DOHH2 (cell line): ENCODE measurements at regions not wholly inside any gene's neighbourhood (a gene's known extent, or its start where the extent isn't known, plus 50 kb on each side); places are given as distances from the start of the nearest gene placed in this dataset.

Experiments used
- H3F3A ChIP-seq: fragments of 200-600 bp; sonication (generic), shearing (Covaris generic); 2 replicates; pipeline ENCODE4 v1.6.0; 2016; ENCODE audit warnings: antibody characterized with exemption, mild to moderate bottlenecking; ENCODE audit not compliant: control insufficient read depth, insufficient read depth
- H3K27ac ChIP-seq: fragments of 200-600 bp; sonication (generic); 2 replicates; pipeline ENCODE4 v1.5.1; 2014; ENCODE audit warnings: low read depth, mild to moderate bottlenecking, low read length, moderate library complexity
- H3K27me3 ChIP-seq: fragments of 200-600 bp; sonication (generic); 2 replicates; pipeline ENCODE4 v1.6.1; 2014; ENCODE audit warnings: mild to moderate bottlenecking, low read length, mixed read lengths; ENCODE audit not compliant: control insufficient read depth
- H3K36me3 ChIP-seq: fragments of 200-600 bp; sonication (generic); 2 replicates; pipeline ENCODE4 v1.6.1; 2014; ENCODE audit warnings: mild to moderate bottlenecking, low read length, moderate library complexity, mixed read lengths; ENCODE audit not compliant: control insufficient read depth
- H3K4me1 ChIP-seq: fragments of 200-600 bp; sonication (generic); 2 replicates; pipeline ENCODE4 v1.6.1; 2014; ENCODE audit warnings: mild to moderate bottlenecking, low read length, mixed read lengths; ENCODE audit not compliant: control insufficient read depth
- H3K4me2 ChIP-seq: fragments of 200-600 bp; sonication (generic); 2 replicates; pipeline ENCODE4 v1.6.0; 2014; ENCODE audit warnings: mild to moderate bottlenecking, low read length, moderate library complexity
- H3K4me3 ChIP-seq: fragments of 200-600 bp; sonication (generic); 2 replicates; pipeline ENCODE4 v1.5.1; 2014; ENCODE audit warnings: mild to moderate bottlenecking, low read length, mixed read lengths
- H3K79me2 ChIP-seq: fragments of 200-600 bp; sonication (generic); 2 replicates; pipeline ENCODE4 v1.6.1; 2014; ENCODE audit warnings: mild to moderate bottlenecking, low read length, mixed read lengths; ENCODE audit not compliant: control insufficient read depth
- H3K9me2 ChIP-seq: fragments of 200-600 bp; sonication (generic); replicated peaks from 2 replicates; pipeline ENCODE4 v1.6.1; 2014; ENCODE audit warnings: mild to moderate bottlenecking, low read length, mixed read lengths; ENCODE audit not compliant: control insufficient read depth
- H3K9me3 ChIP-seq: fragments of 200-600 bp; sonication (generic); 2 replicates; pipeline ENCODE4 v1.6.1; 2014; ENCODE audit warnings: antibody characterized with exemption, low read length, mixed read lengths; ENCODE audit not compliant: control insufficient read depth, insufficient read depth
- H4K20me1 ChIP-seq: fragments of 200-600 bp; sonication (generic); 2 replicates; pipeline ENCODE4 v1.6.0; 2014; ENCODE audit warnings: low read depth, mild to moderate bottlenecking, antibody characterized with exemption, low read length, moderate library complexity; ENCODE audit not compliant: control insufficient read depth, insufficient read depth
- CTCF ChIP-seq: fragments of 200-600 bp; sonication (generic); IDR thresholded peaks from one replicate; pipeline ENCODE4 v1.5.1; 2014; ENCODE audit warnings: antibody characterized with exemption, mild to moderate bottlenecking, low read depth, low read length; ENCODE audit not compliant: poor library complexity, severe bottlenecking
- EZH2phosphoT487 ChIP-seq: fragments of 200-600 bp; sonication (generic); IDR thresholded peaks from 2 replicates; pipeline ENCODE4 v1.6.1; 2017; ENCODE audit warnings: borderline replicate concordance, mild to moderate bottlenecking, antibody characterized with exemption, low read length, moderate library complexity, mixed read lengths

GRCh38 chr16:87117936-87118335, 199.3 kb downstream of the C16orf95 start:
- H3K27ac ChIP-seq: no peak overlapping the region
- H3K79me2 ChIP-seq: no peaks in the 10 kb centered on the region
- peaks cover 4% of the 10 kb centered on the region for H3K27me3 ChIP-seq
- no peak for TF ChIP-seq EZH2phosphoT487
- H3K4me2 ChIP-seq: no peak overlapping the region
- H3K9me3 ChIP-seq: no peaks in the 10 kb centered on the region
- peaks cover 3% of the 10 kb centered on the region; the same call in 1 of the 2 replicates for H3K4me1 ChIP-seq
- H3F3A ChIP-seq: no peaks in the 10 kb centered on the region
- no peaks in the 10 kb centered on the region for H3K9me2 ChIP-seq
- no peaks in the 10 kb centered on the region for H4K20me1 ChIP-seq
- H3K36me3 ChIP-seq: no peaks in the 10 kb centered on the region
- no peak overlapping the region for H3K4me3 ChIP-seq

- Histone ChIP-seq H3F3A (no peaks in the 10 kb centered on the region), H3K27me3 (peaks cover 3% of the 10 kb centered on the region), H3K9me3 (no peaks in the 10 kb centered on the region), H3K36me3 (no peaks in the 10 kb centered on the region), H3K27ac (no peak overlapping the region), H3K4me3 (no peak overlapping the region), H3K4me1 (peaks cover 3% of the 10 kb centered on the region; the same call in 1 of the 2 replicates), H3K4me2 (no peak overlapping the region), H3K79me2 (no peaks in the 10 kb centered on the region), H3K9me2 (no peaks in the 10 kb centered on the region), H4K20me1 (no peaks in the 10 kb centered on the region)
- no peak for TF ChIP-seq EZH2phosphoT487
- no peak for TF ChIP-seq CTCF
Measured at GRCh38 chr16:87119168-87119567, 198.0 kb downstream of the C16orf95 start.

GRCh38 chr16:87119748-87120147, 197.4 kb downstream of the C16orf95 start:
- no peaks in the 10 kb centered on the region for H3K36me3 ChIP-seq
- no peaks in the 10 kb centered on the region for H4K20me1 ChIP-seq
- H3F3A ChIP-seq: no peaks in the 10 kb centered on the region
- H3K79me2 ChIP-seq: no peaks in the 10 kb centered on the region
- no peak overlapping the region for H3K4me3 ChIP-seq
- peaks cover 3% of the 10 kb centered on the region; the same call in 1 of the 2 replicates for H3K4me1 ChIP-seq
- no peak overlapping the region for H3K4me2 ChIP-seq
- peaks cover 4% of the 10 kb centered on the region; the same call in 1 of the 2 replicates for H3K9me3 ChIP-seq
- no peak for TF ChIP-seq EZH2phosphoT487
- no peak for TF ChIP-seq CTCF
- no peaks in the 10 kb centered on the region; the same call in none of the 2 replicates for H3K27me3 ChIP-seq
- no peaks in the 10 kb centered on the region for H3K9me2 ChIP-seq
- no peak overlapping the region for H3K27ac ChIP-seq

GRCh38 chr16:87121816-87122215, 195.4 kb downstream of the C16orf95 start:
- Histone ChIP-seq H4K20me1 (no peaks in the 10 kb centered on the region), H3K4me2 (no peak overlapping the region), H3K27ac (no peak overlapping the region), H3K4me1 (peaks cover 3% of the 10 kb centered on the region; the same call in 1 of the 2 replicates), H3K36me3 (no peaks in the 10 kb centered on the region), H3K4me3 (no peak overlapping the region), H3K9me2 (no peaks in the 10 kb centered on the region), H3K27me3 (no peaks in the 10 kb centered on the region), H3K9me3 (peaks cover 5% of the 10 kb centered on the region; the same call in 1 of the 2 replicates), H3K79me2 (no peaks in the 10 kb centered on the region), H3F3A (no peaks in the 10 kb centered on the region)
- no peak for TF ChIP-seq CTCF
- no peak for TF ChIP-seq EZH2phosphoT487
